ENCODE measurements at regions not wholly inside any gene's neighbourhood (a gene's known extent, or its start where the extent isn't known, plus 50 kb on each side); places are given as distances from the start of the nearest gene placed in this dataset.

- no peak for DNase-seq
- Histone ChIP-seq H3K27me3 (no peaks in the 10 kb centered on the region), H3K9me3 (no peaks in the 10 kb centered on the region), H3K4me3 (ENCODE audit: low read depth, low read length) (no peak overlapping the region), H3K36me3 (no peaks in the 10 kb centered on the region), H3K4me1 (no peaks in the 10 kb centered on the region)
- TF ChIP-seq, protein P1, sequence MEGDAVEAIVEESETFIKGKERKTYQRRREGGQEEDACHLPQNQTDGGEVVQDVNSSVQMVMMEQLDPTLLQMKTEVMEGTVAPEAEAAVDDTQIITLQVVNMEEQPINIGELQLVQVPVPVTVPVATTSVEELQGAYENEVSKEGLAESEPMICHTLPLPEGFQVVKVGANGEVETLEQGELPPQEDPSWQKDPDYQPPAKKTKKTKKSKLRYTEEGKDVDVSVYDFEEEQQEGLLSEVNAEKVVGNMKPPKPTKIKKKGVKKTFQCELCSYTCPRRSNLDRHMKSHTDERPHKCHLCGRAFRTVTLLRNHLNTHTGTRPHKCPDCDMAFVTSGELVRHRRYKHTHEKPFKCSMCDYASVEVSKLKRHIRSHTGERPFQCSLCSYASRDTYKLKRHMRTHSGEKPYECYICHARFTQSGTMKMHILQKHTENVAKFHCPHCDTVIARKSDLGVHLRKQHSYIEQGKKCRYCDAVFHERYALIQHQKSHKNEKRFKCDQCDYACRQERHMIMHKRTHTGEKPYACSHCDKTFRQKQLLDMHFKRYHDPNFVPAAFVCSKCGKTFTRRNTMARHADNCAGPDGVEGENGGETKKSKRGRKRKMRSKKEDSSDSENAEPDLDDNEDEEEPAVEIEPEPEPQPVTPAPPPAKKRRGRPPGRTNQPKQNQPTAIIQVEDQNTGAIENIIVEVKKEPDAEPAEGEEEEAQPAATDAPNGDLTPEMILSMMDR (IDR thresholded peaks at IDR 0.05; ENCODE audit: low read depth, low read length), result no peak
Observed at GRCh38 chr2:117407746-117408145, 406.7 kb upstream of the DDX18 start.

DNA sequence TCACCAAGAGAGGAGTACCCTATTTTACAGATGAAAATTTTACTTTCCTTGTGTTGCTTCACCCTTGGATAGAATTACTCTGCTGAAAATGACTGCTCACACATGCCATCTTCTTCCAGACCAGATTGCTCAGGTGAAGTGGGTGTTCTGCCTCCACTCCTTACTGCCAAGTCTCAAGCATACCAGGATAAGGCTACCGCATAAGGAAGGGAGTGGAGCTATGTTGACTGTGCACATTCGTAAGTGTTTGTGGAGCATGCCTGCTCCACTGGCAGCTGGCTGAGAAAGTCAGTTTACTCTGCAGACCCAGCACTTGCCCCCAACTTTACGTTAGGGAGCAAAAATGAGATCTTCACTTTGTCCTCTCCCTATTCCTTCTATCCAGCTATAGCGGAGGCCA, 405.0 kb upstream of the DDX18 start:
- no peaks in the 10 kb centered on the region for H3K36me3 ChIP-seq
- TF ChIP-seq, protein P1 (IDR thresholded peaks at IDR 0.05; ENCODE audit: low read depth, low read length), result no peak
- no peak overlapping the region for H3K4me3 ChIP-seq (ENCODE audit: low read depth, low read length)
- no peak for DNase-seq
- H3K4me1 ChIP-seq, result no peaks in the 10 kb centered on the region
- H3K27me3 ChIP-seq, result no peaks in the 10 kb centered on the region
- no peaks in the 10 kb centered on the region for H3K9me3 ChIP-seq

DNA sequence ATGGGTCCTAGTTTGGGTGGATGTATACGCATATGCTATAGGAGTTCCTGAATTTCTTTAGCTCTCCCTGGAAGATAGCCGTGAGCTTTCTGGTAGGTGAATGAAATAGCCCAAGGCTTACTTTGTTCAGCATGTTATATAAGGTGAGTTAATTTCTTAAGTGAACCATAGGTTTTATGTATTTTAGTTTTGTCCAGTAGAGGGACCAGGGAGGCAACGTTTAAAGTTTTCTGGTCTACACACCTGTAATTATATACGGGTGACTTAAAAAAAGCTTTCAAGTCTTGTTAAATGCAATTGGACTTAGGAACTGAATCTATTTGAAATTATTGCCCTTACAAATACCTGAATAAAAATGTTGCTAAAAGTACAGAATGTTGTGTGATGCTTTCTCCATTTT, 402.5 kb upstream of the DDX18 start:
- Histone ChIP-seq H3K9me3 (no peaks in the 10 kb centered on the region), H3K27me3 (no peaks in the 10 kb centered on the region), H3K4me1 (no peaks in the 10 kb centered on the region), H3K36me3 (no peaks in the 10 kb centered on the region), H3K4me3 (ENCODE audit: low read depth, low read length) (no peak overlapping the region)
- TF ChIP-seq, protein P1 (IDR thresholded peaks at IDR 0.05; ENCODE audit: low read depth, low read length), result peak; percentile 13; the same call in 1 of the 2 replicates
- no peak for DNase-seq

GRCh38 chr2:117432746-117433145, 381.7 kb upstream of the DDX18 start:
- no peak overlapping the region for H3K4me3 ChIP-seq (ENCODE audit: low read depth, low read length)
- no peaks in the 10 kb centered on the region for H3K9me3 ChIP-seq
- H3K4me1 ChIP-seq, result no peaks in the 10 kb centered on the region
- H3K36me3 ChIP-seq, result no peaks in the 10 kb centered on the region
- TF ChIP-seq, protein P1 (IDR thresholded peaks at IDR 0.05; ENCODE audit: low read depth, low read length), result no peak
- no peaks in the 10 kb centered on the region for H3K27me3 ChIP-seq
- no peak for DNase-seq

GRCh38 chr2:117436697-117437096, 377.8 kb upstream of the DDX18 start:
- no peak for DNase-seq
- H3K4me1 ChIP-seq, result no peaks in the 10 kb centered on the region
- no peaks in the 10 kb centered on the region for H3K27me3 ChIP-seq
- no peak overlapping the region for H3K4me3 ChIP-seq (ENCODE audit: low read depth, low read length)
- H3K9me3 ChIP-seq, result no peaks in the 10 kb centered on the region
- TF ChIP-seq, protein P1 (IDR thresholded peaks at IDR 0.05; ENCODE audit: low read depth, low read length), result no peak
- H3K36me3 ChIP-seq, result no peaks in the 10 kb centered on the region

- no peak overlapping the region for H3K4me3 ChIP-seq (ENCODE audit: low read depth, low read length)
- no peaks in the 10 kb centered on the region for H3K27me3 ChIP-seq
- DNase-seq, result peak; percentile 63
- TF ChIP-seq, protein P1 (IDR thresholded peaks at IDR 0.05; ENCODE audit: low read depth, low read length), result peak; percentile 69
- H3K36me3 ChIP-seq, result no peaks in the 10 kb centered on the region
- no peaks in the 10 kb centered on the region for H3K4me1 ChIP-seq
- H3K9me3 ChIP-seq, result no peaks in the 10 kb centered on the region
Observed at GRCh38 chr2:117470311-117471095, 344.0 kb upstream of the DDX18 start.
